ENCODE measurements at regions not wholly inside any gene's neighbourhood (a gene's known extent, or its start where the extent isn't known, plus 50 kb on each side); places are given as distances from the start of the nearest gene placed in this dataset.

- TF ChIP-seq ATF1 (CRISPR knock-in tag; IDR thresholded peaks at IDR 0.05) (no peak), ZNF396 (CRISPR knock-in tag; IDR thresholded peaks at IDR 0.05; ENCODE audit: borderline replicate concordance) (no peak), RORB (CRISPR knock-in tag; IDR thresholded peaks at IDR 0.05) (no peak), ARID4B (CRISPR knock-in tag; IDR thresholded peaks at IDR 0.05; ENCODE audit: borderline replicate concordance) (no peak), USF2 (CRISPR knock-in tag; IDR thresholded peaks at IDR 0.05) (no peak), GABPB1 (CRISPR knock-in tag; IDR thresholded peaks at IDR 0.05) (no peak)
- TF ChIP-seq, protein P1, sequence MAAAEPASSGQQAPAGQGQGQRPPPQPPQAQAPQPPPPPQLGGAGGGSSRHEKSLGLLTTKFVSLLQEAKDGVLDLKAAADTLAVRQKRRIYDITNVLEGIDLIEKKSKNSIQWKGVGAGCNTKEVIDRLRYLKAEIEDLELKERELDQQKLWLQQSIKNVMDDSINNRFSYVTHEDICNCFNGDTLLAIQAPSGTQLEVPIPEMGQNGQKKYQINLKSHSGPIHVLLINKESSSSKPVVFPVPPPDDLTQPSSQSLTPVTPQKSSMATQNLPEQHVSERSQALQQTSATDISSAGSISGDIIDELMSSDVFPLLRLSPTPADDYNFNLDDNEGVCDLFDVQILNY (CRISPR knock-in tag; IDR thresholded peaks at IDR 0.05): no peak
These were observed 240.5 kb upstream of the DAAM1 start (continued) for GRCh38 chr14:58947814-58948445.

GRCh38 chr14:58950555-58950954 is 237.9 kb upstream of the DAAM1 start:
- ATAC-seq (no peak), DNase-seq (ENCODE audit: low spot score) (no peak)
- Mint-ChIP-seq H3K4me1 (peaks cover 22% of the 10 kb centered on the region), H3K27me3 (ENCODE audit: low read depth) (no peaks in the 10 kb centered on the region), H3K36me3 (peaks cover 4% of the 10 kb centered on the region), H3K4me3 (no peak overlapping the region), H3K9me3 (peaks cover 19% of the 10 kb centered on the region), H3K27ac (no peak overlapping the region)
- ChIA-PET CTCF (no interaction called here), POLR2A (no interaction called here)
- TF ChIP-seq ZNF317 (CRISPR knock-in tag; IDR thresholded peaks at IDR 0.05; ENCODE audit: borderline replicate concordance, low read depth): peak; percentile 89
- no peak for TF ChIP-seq TCF7 (CRISPR knock-in tag; IDR thresholded peaks at IDR 0.05; ENCODE audit: low read depth)

DNA sequence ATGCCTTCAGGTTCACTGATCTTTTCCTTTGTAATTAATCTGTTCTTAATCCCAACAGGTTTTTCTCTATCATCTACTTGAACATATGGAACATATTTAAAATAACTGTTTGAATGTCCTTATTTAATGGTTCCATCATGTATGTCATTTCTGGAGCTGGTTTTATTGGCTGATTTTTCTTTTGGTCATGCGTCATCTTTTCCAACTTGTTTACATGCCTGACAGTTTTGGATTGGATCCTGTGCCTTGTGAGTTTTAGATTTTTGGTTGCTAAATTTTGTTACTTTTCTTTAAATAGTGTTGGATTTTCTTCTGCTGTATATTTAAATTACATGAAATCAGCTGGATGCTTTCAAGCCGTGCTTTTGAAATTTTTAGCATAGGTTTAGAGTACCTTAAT is 237.3 kb upstream of the DAAM1 start:
- POLR2A ChIA-PET: no interaction called here
- peaks cover 4% of the 10 kb centered on the region for H3K36me3 Mint-ChIP-seq
- peaks cover 28% of the 10 kb centered on the region for H3K4me1 Mint-ChIP-seq
- TF ChIP-seq ZNF423 (CRISPR knock-in tag; IDR thresholded peaks at IDR 0.05): no peak
- TF ChIP-seq GABPB1 (CRISPR knock-in tag; IDR thresholded peaks at IDR 0.05): no peak
- no peak for TF ChIP-seq SMAD3 (CRISPR knock-in tag; IDR thresholded peaks at IDR 0.05; ENCODE audit: borderline replicate concordance)
- CTCF ChIA-PET: no interaction called here
- peaks cover 19% of the 10 kb centered on the region for H3K9me3 Mint-ChIP-seq
- no peak overlapping the region for H3K27ac Mint-ChIP-seq
- DNase-seq (ENCODE audit: low spot score): no peak
- no peaks in the 10 kb centered on the region for H3K27me3 Mint-ChIP-seq (ENCODE audit: low read depth)
- H3K4me3 Mint-ChIP-seq: no peak overlapping the region
- ATAC-seq: no peak

DNA sequence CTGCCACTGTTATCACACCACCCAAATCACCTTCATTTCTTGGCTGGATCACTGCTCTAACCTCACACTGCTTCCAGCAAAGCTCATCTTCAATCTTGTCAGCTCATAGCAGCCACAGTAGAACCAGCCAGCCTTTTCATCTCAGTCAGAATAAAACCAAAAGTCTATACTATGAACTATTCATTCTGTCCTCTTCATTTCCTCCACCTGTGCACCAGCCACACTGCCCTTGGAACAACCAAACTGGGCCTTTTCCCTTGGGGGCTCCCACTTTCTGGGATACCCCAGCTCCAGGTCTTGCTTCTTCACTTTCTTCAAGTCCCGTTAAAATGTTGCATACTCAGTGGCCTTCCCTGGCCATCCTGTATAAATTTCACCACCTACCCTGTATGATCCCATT is 234.4 kb upstream of the DAAM1 start:
- H3K36me3 Mint-ChIP-seq: peaks cover 4% of the 10 kb centered on the region
- peaks cover 27% of the 10 kb centered on the region for H3K9me3 Mint-ChIP-seq
- H3K27ac Mint-ChIP-seq: no peak overlapping the region
- no peak overlapping the region for H3K4me3 Mint-ChIP-seq
- DNase-seq (ENCODE audit: low spot score): no peak
- CTCF ChIA-PET: no interaction called here
- no peaks in the 10 kb centered on the region for H3K27me3 Mint-ChIP-seq (ENCODE audit: low read depth)
- peaks cover 26% of the 10 kb centered on the region for H3K4me1 Mint-ChIP-seq
- no peak for ATAC-seq
- POLR2A ChIA-PET: no interaction called here
- TF ChIP-seq ZBTB21 (CRISPR knock-in tag; IDR thresholded peaks at IDR 0.05; ENCODE audit: borderline replicate concordance) (no peak), AFF4 (CRISPR knock-in tag; IDR thresholded peaks at IDR 0.05; ENCODE audit: borderline replicate concordance) (no peak), FOXJ3 (CRISPR knock-in tag; IDR thresholded peaks at IDR 0.05; ENCODE audit: borderline replicate concordance) (no peak), ZNF263 (CRISPR knock-in tag; IDR thresholded peaks at IDR 0.05; ENCODE audit: low read depth) (no peak), FOXP1 (CRISPR knock-in tag; IDR thresholded peaks at IDR 0.05; ENCODE audit: borderline replicate concordance) (no peak)
- TF ChIP-seq, protein P2, sequence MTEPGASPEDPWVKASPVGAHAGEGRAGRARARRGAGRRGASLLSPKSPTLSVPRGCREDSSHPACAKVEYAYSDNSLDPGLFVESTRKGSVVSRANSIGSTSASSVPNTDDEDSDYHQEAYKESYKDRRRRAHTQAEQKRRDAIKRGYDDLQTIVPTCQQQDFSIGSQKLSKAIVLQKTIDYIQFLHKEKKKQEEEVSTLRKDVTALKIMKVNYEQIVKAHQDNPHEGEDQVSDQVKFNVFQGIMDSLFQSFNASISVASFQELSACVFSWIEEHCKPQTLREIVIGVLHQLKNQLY (CRISPR knock-in tag; IDR thresholded peaks at IDR 0.05): no peak
